AG04449 (cell line): ENCODE measurements at regions not wholly inside any gene's neighbourhood (a gene's known extent, or its start where the extent isn't known, plus 50 kb on each side); places are given as distances from the start of the nearest gene placed in this dataset.

Source experiments
- CTCF ChIA-PET: fragments of 350-600 bp; formaldehyde crosslinking; extraction: SDS; loops from one replicate; lab custom pipeline; 2021; ENCODE audit warnings: antibody characterized with exemption; lab: Yijun Ruan, JAX
- POLR2A ChIA-PET: fragments of 400-600, 350-600 bp; formaldehyde crosslinking; extraction: SDS; loops from one replicate; lab custom pipeline; 2020; ENCODE audit warnings: antibody characterized with exemption, inconsistent platforms; lab: Yijun Ruan, JAX
- DNase-seq: peaks from one replicate; pipeline ENCODE4 v3.0.0-alpha.2; 2010; ENCODE audit warnings: low read depth, low spot score
- H3K4me3 ChIP-seq: 2 replicates; pipeline ENCODE4 v1.5.1; 2011; ENCODE audit warnings: low read depth, mild to moderate bottlenecking, control low read depth, low read length
- TF ChIP-seq, protein P1 (sequence below): IDR thresholded peaks from one replicate; pipeline ENCODE4 v1.5.1; 2011; ENCODE audit warnings: mild to moderate bottlenecking, moderate library complexity, low read length, control low read depth, inconsistent platforms; ENCODE audit not compliant: insufficient read depth; ENCODE audit errors: missing control alignments

DNA sequence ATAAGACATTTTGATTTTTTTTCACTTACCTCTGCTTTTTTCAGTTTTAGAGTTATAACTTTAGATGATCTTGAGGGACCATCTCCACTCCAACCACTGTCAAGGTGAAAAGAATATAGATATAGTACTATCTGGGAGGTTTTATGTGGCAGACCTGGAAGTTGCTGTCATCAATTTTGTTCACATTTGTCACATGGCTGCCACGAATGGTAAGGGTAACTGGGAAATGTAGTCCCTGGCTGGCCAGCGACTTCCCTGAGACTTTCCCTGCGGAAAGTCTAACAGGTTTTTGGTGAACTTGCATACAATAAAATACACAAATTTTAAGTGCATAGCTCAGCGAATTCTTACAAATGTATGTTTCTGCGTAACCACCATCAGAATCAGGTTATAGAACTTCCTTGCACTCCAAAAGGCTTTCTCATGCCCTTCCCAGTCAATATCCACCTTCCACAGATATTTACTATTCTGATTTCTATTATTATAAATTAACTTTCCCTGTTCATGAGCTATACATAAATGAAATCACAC, 121.5 kb downstream of the MAT2B start:
- ChIA-PET CTCF (interaction anchor here (1.1 kb wide), 1 partner anchor 10 kb away, joined by 3 read pairs; no protein-coding TSS in a partner anchor), POLR2A (no interaction called here)

DNA sequence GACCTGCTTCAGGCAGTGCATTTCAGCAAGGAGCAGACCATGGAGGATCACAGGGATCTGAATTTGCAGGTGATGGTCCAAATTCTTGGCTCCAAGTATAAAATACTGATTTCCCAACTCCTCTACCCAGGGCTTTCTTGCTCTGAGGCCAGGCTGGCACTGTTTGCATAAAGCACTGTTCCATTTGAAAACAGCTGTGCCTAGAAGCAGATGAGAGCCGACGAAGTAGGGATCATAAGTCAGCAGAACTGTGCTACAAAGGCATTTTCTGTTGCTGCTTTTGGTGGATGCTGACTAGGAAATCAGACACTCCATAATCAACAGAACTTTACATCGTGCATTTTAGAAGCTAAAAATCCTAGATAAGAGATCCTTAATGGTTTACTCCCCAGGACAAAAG, 126.4 kb downstream of the MAT2B start:
- CTCF ChIA-PET: no interaction called here
- TF ChIP-seq, protein P1, sequence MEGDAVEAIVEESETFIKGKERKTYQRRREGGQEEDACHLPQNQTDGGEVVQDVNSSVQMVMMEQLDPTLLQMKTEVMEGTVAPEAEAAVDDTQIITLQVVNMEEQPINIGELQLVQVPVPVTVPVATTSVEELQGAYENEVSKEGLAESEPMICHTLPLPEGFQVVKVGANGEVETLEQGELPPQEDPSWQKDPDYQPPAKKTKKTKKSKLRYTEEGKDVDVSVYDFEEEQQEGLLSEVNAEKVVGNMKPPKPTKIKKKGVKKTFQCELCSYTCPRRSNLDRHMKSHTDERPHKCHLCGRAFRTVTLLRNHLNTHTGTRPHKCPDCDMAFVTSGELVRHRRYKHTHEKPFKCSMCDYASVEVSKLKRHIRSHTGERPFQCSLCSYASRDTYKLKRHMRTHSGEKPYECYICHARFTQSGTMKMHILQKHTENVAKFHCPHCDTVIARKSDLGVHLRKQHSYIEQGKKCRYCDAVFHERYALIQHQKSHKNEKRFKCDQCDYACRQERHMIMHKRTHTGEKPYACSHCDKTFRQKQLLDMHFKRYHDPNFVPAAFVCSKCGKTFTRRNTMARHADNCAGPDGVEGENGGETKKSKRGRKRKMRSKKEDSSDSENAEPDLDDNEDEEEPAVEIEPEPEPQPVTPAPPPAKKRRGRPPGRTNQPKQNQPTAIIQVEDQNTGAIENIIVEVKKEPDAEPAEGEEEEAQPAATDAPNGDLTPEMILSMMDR: no peak
- POLR2A ChIA-PET: no interaction called here

More for the DNA sequence above, 121.5 kb downstream of the MAT2B start:
- TF ChIP-seq, protein P1: no peak
- no peak overlapping the region for H3K4me3 ChIP-seq
- DNase-seq: no peak

DNA sequence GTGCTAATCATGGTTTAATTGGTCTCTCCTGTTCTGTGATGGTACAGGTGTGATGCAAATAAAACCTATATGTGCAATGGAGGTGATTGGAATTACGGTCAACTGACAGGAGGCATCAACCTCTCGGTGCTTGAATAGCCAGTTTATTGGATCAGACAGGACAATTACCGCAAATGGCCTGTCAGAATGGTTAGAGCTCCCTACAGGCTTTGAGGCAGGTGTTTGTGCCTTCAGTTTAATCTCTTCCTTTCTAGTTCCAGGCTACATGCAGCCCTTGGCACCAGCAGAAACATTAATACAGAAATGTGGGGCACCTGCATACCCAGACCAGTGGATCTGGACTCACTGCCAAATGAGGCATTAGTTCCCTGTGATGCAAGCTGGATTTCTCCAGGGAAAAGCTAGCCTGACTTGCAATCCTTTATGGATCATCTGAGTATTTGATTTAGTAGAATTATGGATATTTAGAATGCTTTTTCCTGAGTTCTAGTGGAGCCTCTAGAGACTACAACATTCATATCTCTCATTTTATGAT, 128.6 kb downstream of the MAT2B start:
- CTCF ChIA-PET: no interaction called here
- POLR2A ChIA-PET: no interaction called here
- DNase-seq: no peak
- no peak overlapping the region for H3K4me3 ChIP-seq
- TF ChIP-seq, protein P1: no peak

More for the DNA sequence above, 126.4 kb downstream of the MAT2B start:
- H3K4me3 ChIP-seq: no peak overlapping the region
- DNase-seq: no peak

DNA sequence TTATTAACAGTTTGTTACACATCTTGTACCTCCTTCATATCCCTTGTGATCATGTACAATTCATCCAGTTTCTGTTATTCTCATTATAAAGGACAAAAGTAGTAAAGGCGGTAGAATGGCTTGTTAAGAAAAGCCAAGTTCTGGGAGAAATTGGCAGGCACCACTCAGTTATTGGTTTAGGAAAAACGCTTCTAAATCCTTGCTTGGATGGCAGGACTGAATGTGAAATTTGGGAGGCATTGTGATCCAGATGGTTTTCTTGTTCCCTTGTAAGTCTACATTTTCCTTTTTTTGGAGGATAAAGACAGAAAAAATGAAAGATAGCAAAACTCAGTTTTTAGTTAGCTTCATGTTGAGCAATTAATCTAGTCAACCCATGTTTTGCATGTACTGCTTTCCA, 130.2 kb downstream of the MAT2B start:
- CTCF ChIA-PET: no interaction called here
- POLR2A ChIA-PET: no interaction called here

DNA sequence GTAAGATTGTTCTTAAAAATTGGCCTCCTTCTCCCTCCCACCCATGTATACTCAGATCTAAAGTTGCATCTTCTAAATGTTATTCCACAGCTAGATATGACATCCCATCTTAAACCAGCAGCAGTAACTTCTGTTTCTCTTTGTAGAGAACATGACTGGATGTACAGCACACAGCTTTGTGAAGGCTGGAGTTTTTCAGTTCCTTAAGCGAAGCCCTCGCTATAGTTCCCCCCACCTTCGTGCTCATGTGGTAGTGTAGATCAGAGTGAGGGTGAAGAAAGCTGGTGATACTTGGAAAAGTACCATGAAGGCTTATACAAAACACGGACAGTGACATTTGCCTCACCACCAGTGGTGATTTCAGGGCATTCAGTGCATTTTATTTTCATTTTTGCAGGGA, 137.5 kb downstream of the MAT2B start:
- ChIA-PET POLR2A (no interaction called here), CTCF (no interaction called here)
- TF ChIP-seq, protein P1: no peak
- no peak overlapping the region for H3K4me3 ChIP-seq
- DNase-seq: no peak

More for the DNA sequence above, 130.2 kb downstream of the MAT2B start:
- TF ChIP-seq, protein P1: no peak
- DNase-seq: no peak
- H3K4me3 ChIP-seq: no peak overlapping the region

DNA sequence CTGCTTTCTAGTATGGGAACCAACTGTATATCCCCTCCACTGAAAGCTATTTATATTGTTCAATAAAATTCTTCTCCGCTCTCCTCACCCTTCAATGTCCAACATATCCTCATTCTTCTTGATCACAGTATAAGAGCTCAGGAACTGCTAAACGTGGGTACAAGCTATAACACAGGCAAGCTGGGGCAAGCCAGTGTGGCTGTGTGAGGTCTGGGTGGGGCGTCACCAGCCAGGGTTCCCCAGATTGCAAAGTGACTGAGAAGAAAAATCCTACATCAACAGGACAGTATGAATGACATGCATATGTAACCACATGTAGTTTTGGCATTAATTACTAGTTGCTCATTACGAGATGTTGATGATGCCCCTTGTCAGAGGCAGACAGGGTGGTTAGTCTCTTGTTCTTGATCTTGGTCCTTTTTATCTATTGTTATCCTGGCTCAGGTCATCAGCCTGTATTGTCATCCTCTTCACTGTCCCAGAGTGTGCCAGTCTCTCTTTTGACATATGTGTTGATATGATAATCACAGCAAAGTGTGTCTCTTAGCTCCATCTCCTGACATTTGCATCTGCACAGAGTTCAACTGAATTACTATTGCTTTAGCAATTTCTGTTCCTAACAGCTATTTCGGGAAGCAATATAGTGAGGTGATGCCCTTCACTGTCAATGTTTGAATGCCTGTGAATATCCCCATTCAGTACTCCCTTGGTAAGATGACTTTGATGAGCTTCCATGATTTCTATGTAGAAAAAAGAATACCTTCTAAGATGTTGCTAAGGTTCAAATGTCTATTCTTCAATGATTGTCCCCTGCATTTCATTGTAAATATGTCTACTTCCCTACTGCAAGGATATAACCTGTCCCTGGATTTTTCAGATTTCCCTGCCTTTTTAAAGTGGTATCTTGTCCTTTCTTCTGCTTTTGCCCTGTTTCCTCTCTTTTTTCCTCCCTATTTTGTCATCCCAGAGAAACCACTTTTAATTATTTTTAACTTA, 140.3 kb downstream of the MAT2B start:
- POLR2A ChIA-PET: no interaction called here
- DNase-seq: no peak
- CTCF ChIA-PET: no interaction called here
- no peak overlapping the region for H3K4me3 ChIP-seq
- TF ChIP-seq, protein P1: no peak
